Brain microvascular endothelial cell (primary cell): ENCODE measurements at regions not wholly inside any gene's neighbourhood (a gene's known extent, or its start where the extent isn't known, plus 50 kb on each side); places are given as distances from the start of the nearest gene placed in this dataset.

Experiments
- DNase-seq: peaks from one replicate; pipeline ENCODE4 v3.0.0-alpha.2; 2020
- H3K27ac ChIP-seq: fragments of 250-450 bp; sonication (Bioruptor Pico); 2 replicates; pipeline ENCODE4 v1.5.1; 2020; ENCODE audit warnings: mild to moderate bottlenecking, moderate library complexity
- H3K27me3 ChIP-seq: fragments of 250-450 bp; sonication (Bioruptor Pico); replicated peaks from 2 replicates; pipeline ENCODE4 v1.5.1; 2020; ENCODE audit warnings: mild to moderate bottlenecking
- H3K36me3 ChIP-seq: fragments of 250-450 bp; sonication (Bioruptor Pico); replicated peaks from 2 replicates; pipeline ENCODE4 v1.5.1; 2020; ENCODE audit warnings: mild to moderate bottlenecking
- H3K4me3 ChIP-seq: 2 replicates; pipeline ENCODE4 v1.5.1; 2011; ENCODE audit warnings: low read depth, mild to moderate bottlenecking, control low read depth, low read length, moderate library complexity
- CTCF ChIP-seq: IDR thresholded peaks from 2 replicates; pipeline ENCODE4 v1.5.1; 2011; ENCODE audit warnings: low read depth, mild to moderate bottlenecking, moderate library complexity, low read length, control low read depth, inconsistent platforms; ENCODE audit errors: missing control alignments
- in situ Hi-C: cut with HindIII; loops from 2 replicates; pipeline ENCODE4 v1.10.0; 2017; ENCODE audit warnings: low sequenced_read_pairs, low pct_ligation_motif_present

GRCh38 chr1:83777758-83778101 lies 221.2 kb downstream of the TTLL7 start:
- H3K4me3 ChIP-seq: no peak overlapping the region
- no peak for DNase-seq
- no peaks in the 10 kb centered on the region for H3K36me3 ChIP-seq
- no peak for TF ChIP-seq CTCF
- in situ Hi-C loops: no loop called here
- no peak overlapping the region for H3K27ac ChIP-seq
- H3K27me3 ChIP-seq: no peaks in the 10 kb centered on the region

GRCh38 chr1:83776913-83777757 lies 221.8 kb downstream of the TTLL7 start:
- Histone ChIP-seq H3K36me3 (no peaks in the 10 kb centered on the region), H3K27me3 (no peaks in the 10 kb centered on the region), H3K27ac (no peak overlapping the region), H3K4me3 (no peak overlapping the region)
- no peak for TF ChIP-seq CTCF
- in situ Hi-C loops: no loop called here
- DNase-seq: no peak

- in situ Hi-C loops: no loop called here
- Histone ChIP-seq H3K27ac (no peak overlapping the region), H3K36me3 (no peaks in the 10 kb centered on the region), H3K4me3 (no peak overlapping the region), H3K27me3 (no peaks in the 10 kb centered on the region)
- TF ChIP-seq CTCF: no peak
- no peak for DNase-seq
These were observed 222.8 kb downstream of the TTLL7 start for GRCh38 chr1:83775977-83776603.

GRCh38 chr1:83773059-83773458 lies 225.9 kb downstream of the TTLL7 start:
- no peaks in the 10 kb centered on the region for H3K36me3 ChIP-seq
- H3K4me3 ChIP-seq: no peak overlapping the region
- TF ChIP-seq CTCF: no peak
- no peak for DNase-seq
- in situ Hi-C loops: no loop called here
- no peaks in the 10 kb centered on the region for H3K27me3 ChIP-seq
- no peak overlapping the region for H3K27ac ChIP-seq

GRCh38 chr1:83770319-83770661 lies 228.6 kb downstream of the TTLL7 start:
- no peak overlapping the region for H3K4me3 ChIP-seq
- DNase-seq: no peak
- in situ Hi-C loops: no loop called here
- no peak for TF ChIP-seq CTCF
- no peak overlapping the region for H3K27ac ChIP-seq
- no peaks in the 10 kb centered on the region for H3K27me3 ChIP-seq
- no peaks in the 10 kb centered on the region for H3K36me3 ChIP-seq
